A549 (cell line): ENCODE measurements at regions not wholly inside any gene's neighbourhood (a gene's known extent, or its start where the extent isn't known, plus 50 kb on each side); places are given as distances from the start of the nearest gene placed in this dataset.

Experiments
- ATAC-seq, 2 experiments: fragments of 200-7000 bp in 1 of 2; fragments of >200 bp in 1 of 2; cut with Nextera tagmentation in 1 of 2; cut with Tn5 transposase in 1 of 2; 3 replicates each; pipeline versions ENCODE4 v1.8.0 to v1.9.1; 2018 to 2020; ENCODE audit warnings: mild to moderate bottlenecking in 1 of 2, moderate library complexity in 1 of 2
- CTCF ChIA-PET: fragments of 300-600 bp; sonication (Branson Sonifier 250); formaldehyde crosslinking; extraction: SDS; loops from one replicate; lab custom pipeline; 2021; ENCODE audit warnings: antibody characterized with exemption, inconsistent platforms; lab: Yijun Ruan, JAX
- POLR2A ChIA-PET: fragments of 350-600 bp; formaldehyde crosslinking; extraction: SDS; loops from one replicate; lab custom pipeline; 2021; ENCODE audit warnings: antibody characterized with exemption, inconsistent platforms; lab: Yijun Ruan, JAX
- DNase-seq, 2 experiments: peaks; one replicate each; pipeline versions ENCODE4 v3.0.0 to v3.0.0-alpha.2; 2011 to 2016; ENCODE audit warnings: low read depth in 1 of 2, low spot score in 1 of 2
- FAIRE-seq: peaks from 2 replicates; lab custom pipeline; 2011; peaks lifted over from hg19 to GRCh38; lab: Jason Lieb, UNC
- H3K27ac ChIP-seq, 2 experiments: fragments of >200 bp; sonication (Bioruptor Twin); formaldehyde crosslinking; 3 replicates each; pipeline ENCODE4 v1.5.1; 2016 to 2017
- H3K4me1 ChIP-seq: fragments of >200 bp; sonication (Bioruptor Twin); formaldehyde crosslinking; 3 replicates; pipeline ENCODE4 v1.6.1; 2016
- H3K4me2 ChIP-seq: fragments of >200 bp; sonication (Bioruptor Twin); formaldehyde crosslinking; 3 replicates; pipeline ENCODE4 v1.6.1; 2016
- H3K4me3 ChIP-seq: fragments of >200 bp; sonication (Bioruptor Twin); formaldehyde crosslinking; 3 replicates; pipeline ENCODE4 v1.5.1; 2016
- H3K9me3 ChIP-seq: fragments of >200 bp; sonication (Bioruptor Twin); formaldehyde crosslinking; 3 replicates; pipeline ENCODE4 v1.6.1; 2016
- ATOH8 ChIP-seq: fragments of 250-450 bp; sonication (Bioruptor Pico); IDR thresholded peaks from 2 replicates; pipeline ENCODE4 v1.5.0; 2020; ENCODE audit warnings: low read depth, mild to moderate bottlenecking, moderate library complexity
- CHD2 ChIP-seq: fragments of 150-350 bp; IDR thresholded peaks from 2 replicates; pipeline ENCODE4 v1.6.1; 2014; ENCODE audit warnings: low read length; ENCODE audit not compliant: partially characterized antibody
- CHD4 ChIP-seq: fragments of 200-600 bp; sonication (generic); IDR thresholded peaks from 2 replicates; pipeline ENCODE4 v1.6.1; 2016; ENCODE audit warnings: antibody characterized with exemption, mild to moderate bottlenecking, borderline replicate concordance
- ESRRA ChIP-seq: fragments of 150-350 bp; IDR thresholded peaks from 2 replicates; pipeline ENCODE4 v1.6.1; 2014; ENCODE audit warnings: mild to moderate bottlenecking, low read length, borderline replicate concordance
- FOSL2 ChIP-seq, 2 experiments: fragments of 450-650 bp in 1 of 2; fragments of >200 bp in 1 of 2; sonication (Bioruptor Twin) in 1 of 2; formaldehyde crosslinking; IDR thresholded peaks; 2 replicates each; pipeline versions ENCODE4 v1.5.0 to v1.6.1; 2016 to 2020; ENCODE audit warnings: mild to moderate bottlenecking in 1 of 2, moderate library complexity in 1 of 2
- HDAC2 ChIP-seq: fragments of 200-600 bp; sonication (generic); IDR thresholded peaks from 2 replicates; pipeline ENCODE4 v1.6.1; 2016
- HEYL ChIP-seq: fragments of 250-450 bp; sonication (Bioruptor Pico); IDR thresholded peaks from 2 replicates; pipeline ENCODE4 v1.8.0; 2021; ENCODE audit warnings: mild to moderate bottlenecking, moderate library complexity
- JUN ChIP-seq, 2 experiments: fragments of >200 bp; sonication (Bioruptor Twin); formaldehyde crosslinking; IDR thresholded peaks; 2 replicates in 1 of 2; 3 replicates in 1 of 2; pipeline ENCODE4 v1.6.1; 2016 to 2017
- KDM5A ChIP-seq: fragments of 200-600 bp; sonication (generic); IDR thresholded peaks from 2 replicates; pipeline ENCODE4 v1.6.1; 2016; ENCODE audit warnings: antibody characterized with exemption, mild to moderate bottlenecking
- MAFK ChIP-seq: fragments of 450-650 bp; IDR thresholded peaks from 2 replicates; pipeline ENCODE4 v1.6.1; 2014; ENCODE audit not compliant: partially characterized antibody
- MAX ChIP-seq: IDR thresholded peaks from 2 replicates; pipeline ENCODE4 v1.6.1; 2012
- MAZ ChIP-seq: fragments of 150-350 bp; IDR thresholded peaks from 2 replicates; pipeline ENCODE4 v1.6.1; 2014; ENCODE audit warnings: antibody characterized with exemption, low read depth, low read length, borderline replicate concordance
- MYC ChIP-seq: IDR thresholded peaks from 2 replicates; pipeline ENCODE4 v1.6.1; 2012; ENCODE audit warnings: mild to moderate bottlenecking, inconsistent platforms, low read length, improper control_type of control experiment, borderline replicate concordance
- NR3C1 ChIP-seq: fragments of >200 bp; sonication (Bioruptor Twin); formaldehyde crosslinking; IDR thresholded peaks from 3 replicates; pipeline ENCODE4 v1.6.1; 2017
- POLR2A ChIP-seq: IDR thresholded peaks from 2 replicates; pipeline ENCODE4 v1.6.1; 2012; ENCODE audit warnings: mild to moderate bottlenecking, low read length
- POLR2AphosphoS2 ChIP-seq: conservative IDR thresholded peaks from 2 replicates; pipeline ENCODE4 v1.6.1; 2012; ENCODE audit warnings: low read length, improper control_type of control experiment, inconsistent platforms
- TFCP2L1 ChIP-seq: fragments of 250-450 bp; sonication (Bioruptor Pico); IDR thresholded peaks from 2 replicates; pipeline ENCODE4 v1.5.0; 2021; ENCODE audit warnings: mild to moderate bottlenecking
- TP53 ChIP-seq: fragments of 250-450 bp; sonication (Bioruptor Pico); IDR thresholded peaks from 2 replicates; pipeline ENCODE4 v1.5.0; 2021; ENCODE audit warnings: mild to moderate bottlenecking, moderate library complexity
- WGBS: methylation state at CpG from one replicate; pipeline ENCODE4 v1.1.6; 2017; ENCODE audit errors: missing lambda C conversion rate; 5-methylcytosine and 5-hydroxymethylcytosine counted together

GRCh38 chr2:109679626-109680025, 65.5 kb downstream of the SOWAHC start:
- ATAC-seq (no peak), DNase-seq (no peak), FAIRE-seq (no peak)
- Histone ChIP-seq H3K4me3 (no peak overlapping the region), H3K4me1 (peaks cover 17% of the 10 kb centered on the region), H3K27ac (no peak overlapping the region), H3K4me2 (no peak overlapping the region), H3K9me3 (no peaks in the 10 kb centered on the region)
- TF ChIP-seq CHD4 (no peak), POLR2AphosphoS2 (no peak), HEYL (CRISPR knock-in tag) (no peak)
- WGBS = 78% methylated on average over 5 of the region's 5 CpGs
- CTCF ChIA-PET = no interaction called here
- POLR2A ChIA-PET = no interaction called here

GRCh38 chr2:109680523-109681297, 66.5 kb downstream of the SOWAHC start:
- peak in 1 of 2 experiments; percentile 18 for DNase-seq
- Histone ChIP-seq H3K4me3 (no peak overlapping the region), H3K9me3 (no peaks in the 10 kb centered on the region), H3K4me2 (peak overlapping the region; percentile 66), H3K4me1 (peaks cover 17% of the 10 kb centered on the region), H3K27ac (peak overlapping the region in 1 of 2 experiments; percentile 13; a peak in 2 of 6 replicates)
- ATAC-seq = peak in 1 of 2 experiments; percentile 60; a peak in 3 of 6 replicates
- no peak for FAIRE-seq
- CTCF ChIA-PET = interaction anchor here (0.6 kb wide), 1 partner anchor 385 kb away, joined by 4 read pairs; no protein-coding TSS in a partner anchor
- 47% methylated on average over 11 of the region's 11 CpGs for WGBS
- no peak for TF ChIP-seq ATOH8 (CRISPR knock-in tag)
- TF ChIP-seq MAX = no peak
- TF ChIP-seq FOSL2 (IDR thresholded peaks at IDR 0.05) = no peak
- TF ChIP-seq FOSL2 (CRISPR knock-in tag; IDR thresholded peaks at IDR 0.05) = no peak
- no peak for TF ChIP-seq POLR2A
- no peak for TF ChIP-seq MYC
- no peak for TF ChIP-seq JUN (IDR thresholded peaks at IDR 0.05)
- TF ChIP-seq HEYL (CRISPR knock-in tag) = no peak
- no peak for TF ChIP-seq TP53 (CRISPR knock-in tag)
- TF ChIP-seq TFCP2L1 (CRISPR knock-in tag) = no peak
- no peak for TF ChIP-seq ESRRA
- no peak for TF ChIP-seq NR3C1
- no peak for TF ChIP-seq CHD2
- TF ChIP-seq MAFK = no peak
- no peak for TF ChIP-seq MAZ
- POLR2A ChIA-PET = no interaction called here

- H3K9me3 ChIP-seq = no peaks in the 10 kb centered on the region
- no peak overlapping the region for H3K4me3 ChIP-seq
- CTCF ChIA-PET = no interaction called here
- no peak for FAIRE-seq
- DNase-seq = no peak
- peaks cover 17% of the 10 kb centered on the region for H3K4me1 ChIP-seq
- peak overlapping the region in 1 of 2 experiments; percentile 40; a peak in 2 of 6 replicates for H3K27ac ChIP-seq
- WGBS = 86% methylated on average over 5 of the region's 5 CpGs
- TF ChIP-seq CHD4 = no peak
- TF ChIP-seq MAX = no peak
- TF ChIP-seq HDAC2 = no peak
- TF ChIP-seq KDM5A = no peak
- TF ChIP-seq MAFK = no peak
- H3K4me2 ChIP-seq = no peak overlapping the region
- ATAC-seq = no peak
- POLR2A ChIA-PET = no interaction called here
Measured at GRCh38 chr2:109681633-109682380, 67.6 kb downstream of the SOWAHC start.
